ENCODE measurements at regions not wholly inside any gene's neighbourhood (a gene's known extent, or its start where the extent isn't known, plus 50 kb on each side); places are given as distances from the start of the nearest gene placed in this dataset.
A peak's percentile ranks its signal among the peaks of the same experiment; 100 is the strongest.

DNA sequence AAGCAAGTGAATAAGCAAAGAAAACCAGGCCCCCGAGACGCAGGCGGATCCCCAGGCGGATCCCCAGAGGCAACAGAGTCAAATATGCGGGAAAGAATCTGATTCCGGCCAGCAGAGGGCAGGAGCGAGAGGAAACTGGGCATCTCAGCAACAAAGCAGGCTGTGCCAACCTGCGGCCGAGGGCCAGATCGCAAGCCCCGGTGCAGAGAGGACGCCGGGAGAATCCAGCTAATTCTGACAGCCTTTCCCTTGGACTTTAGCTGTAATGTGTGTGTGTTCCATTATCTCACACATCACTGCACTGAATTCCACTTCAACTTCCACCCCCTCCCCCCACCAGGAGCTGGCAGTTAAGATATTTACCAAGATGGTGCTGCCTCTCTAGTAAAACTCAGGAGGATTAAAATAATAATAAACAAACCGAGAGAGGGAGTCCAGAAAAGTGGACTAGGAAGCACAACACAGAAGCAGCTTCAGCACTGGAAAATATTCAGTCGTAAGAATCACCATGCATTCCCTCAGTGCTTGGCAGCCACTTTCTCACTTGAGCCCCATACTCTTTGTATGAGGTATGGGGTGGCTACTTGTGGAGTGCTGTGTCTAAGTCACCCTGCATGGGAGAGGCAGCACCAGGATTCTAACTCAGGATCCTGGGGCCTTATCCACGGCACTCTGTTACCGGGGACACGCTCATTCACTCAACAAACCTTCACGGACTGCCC lies 66.2 kb upstream of the SNX9 start:
- DNase-seq (ENCODE audit: low read depth): peak; percentile 74

DNA sequence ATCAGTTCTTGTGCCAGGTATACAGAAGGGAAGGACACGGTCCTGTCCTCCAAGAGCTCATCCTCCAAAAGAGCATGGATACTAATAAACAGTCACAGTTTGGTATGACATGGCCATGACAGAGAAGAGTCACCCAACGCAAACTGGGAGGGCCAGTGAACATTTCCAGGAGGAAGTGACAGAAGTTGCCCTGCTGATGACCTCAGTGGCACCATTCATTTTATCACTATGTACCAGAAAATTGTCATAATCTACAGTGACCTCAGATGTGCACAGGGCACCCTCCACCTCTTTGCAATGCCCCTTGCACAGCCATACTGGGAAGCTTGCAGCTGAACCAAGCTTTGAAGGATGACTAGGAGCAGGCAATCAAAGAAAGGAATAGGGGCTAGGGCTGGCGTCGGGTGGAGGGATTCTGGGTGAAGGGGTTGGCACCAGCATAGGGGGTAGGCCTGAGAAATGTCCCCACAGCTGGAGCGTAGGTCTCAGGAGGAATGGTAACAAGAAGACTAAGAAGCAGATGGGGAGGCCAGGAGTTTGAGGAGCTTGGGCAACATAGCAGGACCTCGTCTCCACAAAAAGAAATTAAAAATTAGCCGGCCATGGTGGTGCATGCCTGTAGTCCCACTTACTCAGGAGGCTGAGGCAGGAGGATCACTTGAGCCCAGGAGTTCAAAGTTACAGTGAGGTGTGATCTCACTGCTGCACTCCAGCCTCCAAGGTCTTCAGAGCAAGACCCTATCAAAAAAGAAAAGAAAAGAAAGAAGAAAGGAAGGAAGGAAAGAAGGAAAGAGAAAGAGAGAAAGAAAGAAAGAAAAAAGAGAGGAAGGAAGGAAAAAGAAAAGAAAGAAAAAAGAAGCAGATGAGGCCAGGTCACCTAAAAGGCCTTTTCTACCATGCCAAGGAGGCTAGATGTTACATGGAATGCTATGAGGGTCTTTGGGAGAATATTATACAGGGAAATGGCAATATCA lies 65.3 kb upstream of the SNX9 start:
- DNase-seq (ENCODE audit: low read depth): no peak

DNA sequence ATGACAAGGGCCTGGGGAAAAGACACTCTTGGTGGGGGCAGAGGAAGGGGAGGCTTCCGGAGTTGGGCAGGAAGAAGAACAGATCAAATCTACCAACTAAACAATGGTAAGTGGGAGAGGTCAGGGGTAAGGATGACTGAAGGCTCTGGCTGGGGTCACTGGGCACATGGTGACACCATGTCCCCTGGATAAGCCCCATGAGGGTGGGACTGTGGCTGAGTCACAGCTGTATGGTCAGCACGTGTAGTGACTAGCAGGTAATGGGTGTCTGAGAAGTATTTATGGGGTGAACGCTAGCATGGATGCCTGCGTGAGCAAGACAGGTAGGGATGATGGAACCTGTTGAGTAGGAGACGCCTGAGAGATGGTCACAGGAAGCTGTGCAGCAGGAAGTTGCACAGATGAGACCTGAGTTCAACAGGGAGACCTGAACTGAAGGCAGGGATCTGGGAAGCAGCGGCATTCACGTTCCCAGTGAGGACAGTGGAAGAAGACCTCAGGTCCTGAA lies 64.5 kb upstream of the SNX9 start:
- DNase-seq (ENCODE audit: low read depth): no peak

DNA sequence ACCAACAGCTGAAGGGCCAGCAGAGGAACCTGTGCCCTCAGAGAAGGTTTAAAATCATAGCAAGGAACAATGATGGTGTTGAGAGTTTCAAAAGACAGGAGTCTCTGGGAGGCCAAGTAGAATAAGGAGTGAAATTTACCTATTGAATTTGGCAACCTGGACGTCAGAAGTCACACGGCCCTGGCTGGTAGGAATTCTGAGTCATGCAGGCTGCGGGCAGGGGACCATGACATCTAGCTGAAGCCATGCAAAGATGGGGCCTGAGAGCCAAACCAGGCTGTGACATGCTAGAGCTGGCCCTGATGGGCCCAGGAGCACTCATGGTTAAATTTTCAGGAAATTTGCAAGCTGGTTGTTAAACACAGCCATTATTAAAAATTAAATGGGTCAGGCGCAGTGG lies 64.0 kb upstream of the SNX9 start:
- DNase-seq (ENCODE audit: low read depth): no peak

DNA sequence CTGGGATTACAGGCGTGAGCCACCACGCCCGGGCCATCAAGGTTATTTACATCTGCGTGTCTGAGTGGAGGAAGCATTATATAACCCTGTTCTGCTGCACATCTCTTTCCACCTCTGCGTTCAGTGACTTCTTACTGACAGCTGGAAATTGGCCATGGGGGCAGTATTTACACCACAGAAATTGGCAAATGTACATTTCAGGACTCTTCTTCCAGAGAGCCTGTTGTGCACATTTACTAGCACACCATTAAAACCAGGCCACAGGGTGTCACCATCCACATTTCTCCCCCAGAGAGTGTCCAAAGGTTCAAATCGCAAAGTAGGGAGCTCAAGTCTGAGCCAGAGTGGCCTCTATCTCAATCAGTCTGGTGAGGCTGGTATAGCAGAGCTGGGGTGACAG lies 62.9 kb upstream of the SNX9 start:
- DNase-seq (ENCODE audit: low read depth): no peak

DNA sequence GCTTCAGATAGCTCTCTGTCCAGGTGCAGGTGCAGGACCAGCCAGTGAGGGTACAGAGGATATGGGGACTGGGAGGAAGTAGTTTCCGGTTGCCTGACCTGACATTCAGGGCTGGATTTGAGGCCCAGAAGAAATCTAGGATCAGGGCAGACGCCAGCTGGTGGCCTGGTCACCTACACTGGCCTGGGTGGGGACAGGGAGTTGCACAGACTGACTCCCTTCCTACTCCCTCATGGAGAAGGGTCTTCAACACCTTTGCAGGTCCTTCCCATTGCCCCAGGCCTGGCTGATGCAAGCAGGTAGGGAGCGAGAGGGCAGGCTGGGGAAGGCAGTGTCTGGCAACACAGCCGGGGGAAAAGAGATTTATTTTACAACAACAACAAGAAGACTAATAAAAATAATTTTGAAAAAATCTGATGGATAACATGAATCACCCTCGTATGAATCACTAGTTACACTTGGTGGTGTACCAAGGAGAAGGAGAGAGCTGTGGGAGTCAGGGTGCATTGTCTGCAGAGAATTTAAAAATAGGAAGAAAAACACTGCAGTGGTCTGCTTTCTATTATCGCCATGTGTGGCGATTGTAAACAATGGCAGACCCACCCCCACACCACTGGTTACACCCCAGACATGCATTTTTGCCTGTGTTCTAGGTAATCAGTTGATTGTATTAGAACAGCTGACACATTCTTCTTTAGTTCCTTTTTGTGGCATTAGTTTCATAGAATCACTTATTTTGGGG lies 62.3 kb upstream of the SNX9 start:
- no peak for DNase-seq (ENCODE audit: low read depth)

DNA sequence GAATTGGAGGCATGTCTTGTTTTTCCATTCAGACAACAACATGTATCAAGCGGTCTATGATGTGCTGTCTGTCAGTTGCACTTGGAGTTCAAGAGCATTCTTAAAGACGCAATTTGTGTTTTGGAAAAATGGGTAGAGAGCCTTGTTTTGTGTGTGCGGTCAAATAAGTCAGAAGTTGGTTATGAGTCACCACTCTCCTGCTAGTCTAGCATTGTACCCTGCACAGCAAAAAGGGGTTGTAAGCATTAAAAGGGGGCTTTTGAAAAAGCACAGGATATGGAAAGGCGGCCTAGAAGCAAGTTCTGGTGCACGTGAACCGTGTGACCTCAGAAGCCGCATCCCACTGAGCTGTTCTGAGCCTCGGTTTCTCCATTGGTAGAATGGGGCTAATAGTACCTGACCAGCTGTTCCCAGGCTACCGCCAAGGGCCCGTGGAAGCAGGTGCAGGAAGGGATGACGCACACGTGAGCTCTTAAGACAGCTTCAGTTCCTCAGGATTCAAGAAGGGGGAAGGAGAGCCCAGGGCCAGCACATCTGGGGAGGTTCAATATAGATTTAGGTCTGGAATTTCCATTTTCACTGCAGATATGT lies 61.6 kb upstream of the SNX9 start:
- DNase-seq (ENCODE audit: low read depth): peak; percentile 44

DNA sequence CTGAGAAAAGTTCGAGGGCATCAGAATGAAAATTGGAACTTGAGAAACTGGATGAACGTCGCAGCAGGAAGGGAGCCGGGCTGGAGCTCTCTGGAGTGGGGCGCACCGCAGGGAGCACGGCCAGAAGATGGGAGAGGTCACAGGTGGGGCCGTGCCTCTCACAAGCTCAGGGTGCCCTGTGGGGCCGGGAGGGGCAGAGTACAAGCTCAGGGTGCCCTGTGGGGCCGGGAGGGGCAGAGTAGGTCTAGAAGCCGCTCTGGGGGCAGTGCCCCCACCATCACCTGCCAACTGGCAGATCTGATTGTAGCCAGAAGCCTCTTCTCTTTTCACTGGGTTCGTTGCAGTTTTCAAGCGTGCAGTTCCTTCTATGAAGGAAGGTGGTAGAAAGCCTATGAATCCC lies 61.1 kb upstream of the SNX9 start:
- DNase-seq (ENCODE audit: low read depth): no peak

DNA sequence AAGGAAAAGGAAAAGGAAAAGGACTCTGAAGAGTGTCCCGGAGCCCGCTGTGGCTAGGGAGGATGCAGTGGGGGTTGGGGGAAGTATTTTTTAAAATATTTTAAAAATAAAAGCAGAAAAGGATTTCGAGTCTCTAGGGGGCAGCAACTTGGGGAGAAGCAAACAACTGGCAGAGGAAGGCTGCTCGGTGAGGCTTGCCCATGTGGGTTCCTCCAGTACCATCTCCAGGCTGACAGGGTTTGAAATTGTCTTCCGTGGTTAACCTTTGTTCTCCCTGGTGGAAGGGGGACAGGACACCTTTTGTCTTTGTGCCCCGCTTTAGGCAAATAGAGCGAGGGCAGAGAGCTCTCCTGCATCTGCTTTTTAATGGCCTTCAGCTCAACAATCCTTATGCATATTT lies 60.4 kb upstream of the SNX9 start:
- DNase-seq (ENCODE audit: low read depth): no peak

DNA sequence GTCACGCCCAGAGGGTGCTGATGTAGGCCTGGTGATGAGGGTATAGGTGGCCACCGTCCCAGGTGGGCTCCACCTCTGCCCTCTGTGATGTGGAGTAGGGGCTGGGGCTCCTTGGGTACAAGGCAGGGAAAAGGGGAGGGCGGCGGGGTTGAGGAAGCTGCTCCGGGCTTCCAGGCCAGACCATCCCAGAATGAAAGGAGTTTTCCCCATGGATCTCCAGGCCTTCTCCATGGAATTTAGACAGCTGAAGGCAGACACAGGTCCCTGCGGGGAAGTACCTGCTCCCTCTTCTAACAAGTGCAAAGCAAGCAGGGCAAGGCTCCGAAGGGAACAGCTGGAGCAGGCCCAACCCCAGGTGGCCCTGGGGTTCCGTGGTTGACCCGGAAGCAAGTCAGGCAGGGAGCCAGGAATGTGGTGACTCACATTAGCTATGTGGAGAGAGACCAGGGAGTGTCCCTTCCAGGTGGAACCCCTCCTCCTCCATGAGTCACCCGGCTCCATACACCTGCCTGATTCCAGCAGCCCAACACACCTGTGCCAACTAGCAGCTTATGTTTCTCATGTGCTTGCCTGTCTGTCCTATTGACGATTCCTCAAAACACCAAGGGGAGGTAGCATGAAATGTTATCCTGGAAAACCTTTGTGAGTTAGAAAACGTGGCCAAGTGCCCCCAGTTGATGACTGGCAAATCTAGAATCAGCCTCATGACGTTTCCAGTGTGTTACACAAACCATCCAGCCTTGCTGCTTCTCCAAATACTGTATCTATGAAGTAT lies 59.7 kb upstream of the SNX9 start:
- DNase-seq (ENCODE audit: low read depth): no peak

DNA sequence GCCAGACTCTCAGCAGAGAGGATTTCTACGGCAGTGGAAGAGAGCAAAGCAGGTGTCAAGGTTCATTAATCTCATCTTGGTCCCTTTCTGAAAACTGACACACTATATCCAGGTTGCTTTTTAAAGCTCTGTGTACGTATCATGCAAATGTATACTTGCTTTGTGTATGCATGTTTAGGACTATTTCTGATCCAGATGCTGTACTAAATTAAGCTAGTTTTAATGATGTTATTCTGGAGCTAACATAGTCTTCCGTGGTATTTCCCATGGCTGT lies 59.2 kb upstream of the SNX9 start:
- no peak for DNase-seq (ENCODE audit: low read depth)

DNA sequence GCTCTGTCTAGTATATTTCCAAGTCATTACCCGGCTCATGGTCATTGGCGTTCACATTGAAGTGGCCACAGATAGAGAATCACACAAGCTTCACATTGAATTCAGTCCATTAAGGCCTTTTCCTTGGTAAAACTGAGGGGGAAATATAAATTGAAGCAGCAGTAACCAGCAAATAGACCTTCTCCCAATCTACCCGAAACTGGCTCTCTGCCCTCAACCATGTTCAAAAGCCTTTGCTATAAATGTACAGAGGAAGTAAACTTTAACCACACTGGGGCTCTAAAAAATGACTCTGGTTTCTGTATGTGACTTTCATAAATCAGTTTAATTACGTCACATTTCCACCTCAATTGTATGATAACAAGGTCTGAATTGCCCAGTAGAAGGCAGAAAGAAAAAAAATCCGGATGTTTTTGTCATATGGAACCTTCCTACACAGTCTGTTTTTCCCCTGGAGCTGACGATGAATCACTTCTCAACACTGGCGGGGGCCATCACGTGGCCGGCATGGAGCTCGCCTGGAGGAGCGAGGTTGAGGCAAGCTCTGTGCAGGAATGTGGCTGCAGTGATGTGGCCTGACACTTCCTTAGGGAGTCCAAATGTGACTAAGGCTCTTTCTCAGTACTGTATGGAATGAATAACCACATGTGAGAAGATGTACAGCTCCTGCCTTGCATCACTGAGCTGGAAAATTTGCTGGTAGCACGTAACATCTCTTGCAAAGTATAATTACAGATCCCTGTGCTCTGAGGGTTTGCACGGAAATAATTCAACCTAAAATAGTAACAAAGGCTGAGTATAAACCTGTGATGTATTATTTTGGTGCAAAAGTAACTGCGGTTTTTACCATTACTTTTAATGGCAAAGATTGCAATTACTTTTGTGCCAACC lies 58.6 kb upstream of the SNX9 start:
- peak; percentile 83 for DNase-seq (ENCODE audit: low read depth)

DNA sequence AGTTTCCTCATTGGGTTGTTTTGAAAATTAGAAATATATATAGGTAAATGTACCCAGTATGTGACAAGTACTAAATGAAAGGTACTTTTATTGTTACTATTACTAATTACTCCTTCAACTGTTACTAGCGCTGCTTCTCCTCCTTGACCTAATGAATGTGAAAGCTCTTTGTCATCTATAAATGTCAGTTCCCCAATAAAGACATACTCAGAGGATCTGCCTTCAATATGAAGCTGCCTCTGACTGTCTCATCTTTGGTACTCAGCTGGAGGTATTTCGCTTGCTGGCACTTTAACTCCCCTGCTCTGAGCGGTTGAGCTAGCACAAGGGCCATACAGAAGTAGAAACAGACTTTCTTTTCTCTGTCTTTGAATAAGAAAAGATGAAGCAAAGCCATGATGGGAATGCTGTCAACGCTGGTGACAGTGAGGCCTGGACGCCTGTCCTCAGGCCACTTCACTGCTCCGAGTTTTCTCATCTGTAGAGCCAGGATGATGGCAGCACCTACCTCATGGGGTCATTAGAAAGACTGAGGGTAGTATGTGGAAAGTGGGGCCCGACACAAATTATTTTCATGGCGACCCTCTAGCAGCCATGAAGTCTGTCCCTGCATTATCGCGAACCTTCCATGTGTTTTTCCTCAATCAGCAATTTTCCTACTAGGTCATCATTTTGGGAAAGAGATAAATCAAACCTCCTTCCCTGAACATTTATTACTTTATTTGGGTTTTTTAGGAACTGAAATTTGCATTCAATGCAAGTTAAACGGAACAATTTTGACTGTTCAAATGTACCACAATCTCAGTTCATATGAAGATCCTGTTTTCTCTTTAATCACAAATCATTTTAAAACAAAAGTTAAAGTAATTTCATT lies 55.9 kb upstream of the SNX9 start:
- DNase-seq (ENCODE audit: low read depth): no peak

DNA sequence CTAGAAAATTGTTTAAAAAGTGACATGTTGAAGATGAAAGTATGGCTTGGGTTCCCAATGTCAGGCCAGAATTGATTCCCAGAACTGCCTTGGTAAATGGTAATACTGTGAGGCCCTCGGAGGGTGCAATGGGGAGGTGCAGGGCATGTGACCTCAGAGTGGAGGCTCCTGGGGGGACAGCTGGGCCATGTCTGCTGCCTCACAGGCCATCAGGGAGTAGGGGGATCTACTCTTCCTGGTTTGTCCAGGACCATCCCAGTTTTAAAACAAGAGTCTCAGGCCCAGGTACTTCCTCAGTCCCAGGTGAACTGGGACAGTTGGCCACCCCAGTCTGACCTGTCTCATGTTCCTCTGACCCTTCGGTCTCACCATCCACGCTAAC lies 55.3 kb upstream of the SNX9 start:
- DNase-seq (ENCODE audit: low read depth): no peak

DNA sequence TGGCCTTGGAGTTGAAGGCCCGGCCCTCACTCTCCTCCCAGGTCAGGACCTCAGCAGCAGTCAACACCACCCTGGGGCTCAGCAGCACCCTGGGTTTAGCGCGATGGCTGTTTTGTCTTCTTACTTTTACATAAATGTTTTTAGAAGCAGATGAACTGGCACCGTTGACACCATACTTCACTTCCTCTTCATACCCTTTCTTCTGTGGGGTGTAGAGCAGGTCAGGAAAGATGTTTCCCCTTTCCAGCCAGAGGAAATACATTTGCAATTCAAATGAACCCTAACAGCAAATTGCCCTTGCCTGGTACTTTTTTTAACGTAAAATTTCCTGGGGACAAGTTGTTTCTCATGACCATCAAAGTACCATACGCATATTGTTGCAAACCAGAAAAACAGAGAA lies 54.7 kb upstream of the SNX9 start:
- no peak for DNase-seq (ENCODE audit: low read depth)

DNA sequence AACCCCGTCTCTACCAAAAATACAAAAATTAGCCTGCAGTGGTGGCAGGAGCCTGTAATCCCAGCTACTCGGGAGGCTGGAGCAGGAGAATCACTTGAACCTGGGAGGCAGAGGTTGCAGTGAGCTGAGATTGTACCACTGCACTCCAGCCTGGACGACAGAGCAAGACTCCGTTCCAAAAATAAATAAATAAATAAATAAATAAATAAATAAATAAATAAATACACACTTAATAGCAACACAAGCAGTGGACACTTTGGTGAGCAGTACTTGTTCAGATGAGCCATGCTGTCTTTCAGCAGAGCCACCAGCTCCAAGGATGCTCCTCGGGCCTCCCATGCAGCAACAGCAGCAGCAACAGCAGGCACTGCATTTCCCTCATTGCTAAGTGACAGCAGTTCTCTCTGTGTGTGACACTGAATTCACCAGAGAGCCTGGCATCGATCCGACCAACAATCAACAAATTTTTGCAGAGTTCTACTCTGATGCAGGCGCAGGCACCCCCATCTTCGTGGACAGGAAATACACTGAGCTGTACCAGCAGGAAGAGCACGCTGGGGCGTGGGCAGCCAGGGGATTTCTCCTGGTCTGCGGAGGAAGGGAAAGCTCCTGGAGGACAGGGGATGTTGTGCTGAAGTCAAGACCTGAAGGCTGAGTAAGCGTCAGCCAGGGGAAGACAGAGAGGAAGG lies 54.0 kb upstream of the SNX9 start:
- DNase-seq (ENCODE audit: low read depth): no peak

DNA sequence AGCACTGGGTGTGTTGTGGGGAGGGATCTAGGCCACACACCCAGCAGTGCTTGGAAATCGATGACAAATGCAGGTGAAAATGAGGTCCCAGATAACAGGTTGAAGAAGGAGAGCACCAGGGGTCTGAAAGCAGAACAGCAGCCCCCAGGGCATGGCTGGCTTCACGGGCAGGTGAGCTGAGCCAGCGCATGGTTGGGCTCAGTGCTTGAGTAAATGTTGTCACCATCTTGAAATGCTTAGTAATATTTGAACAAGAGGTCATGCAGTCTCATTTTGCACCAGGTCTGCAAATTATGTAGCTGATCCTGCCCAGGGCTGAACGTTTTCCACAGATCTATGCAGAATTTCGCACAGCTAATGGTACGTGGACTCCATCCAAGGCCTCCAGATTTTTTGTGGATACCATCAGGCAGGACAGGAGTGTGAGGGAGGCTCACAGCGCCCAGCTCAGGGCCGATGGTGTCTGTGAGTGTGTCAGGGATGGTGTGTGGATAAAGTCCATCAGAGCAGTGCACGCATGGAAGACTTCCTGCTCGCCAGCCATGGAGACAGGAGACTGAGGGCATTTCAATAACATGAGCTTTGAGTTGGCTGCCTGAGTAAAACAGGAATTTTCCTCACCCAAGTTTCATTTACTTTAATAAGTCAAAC lies 53.1 kb upstream of the SNX9 start:
- DNase-seq (ENCODE audit: low read depth): no peak

DNA sequence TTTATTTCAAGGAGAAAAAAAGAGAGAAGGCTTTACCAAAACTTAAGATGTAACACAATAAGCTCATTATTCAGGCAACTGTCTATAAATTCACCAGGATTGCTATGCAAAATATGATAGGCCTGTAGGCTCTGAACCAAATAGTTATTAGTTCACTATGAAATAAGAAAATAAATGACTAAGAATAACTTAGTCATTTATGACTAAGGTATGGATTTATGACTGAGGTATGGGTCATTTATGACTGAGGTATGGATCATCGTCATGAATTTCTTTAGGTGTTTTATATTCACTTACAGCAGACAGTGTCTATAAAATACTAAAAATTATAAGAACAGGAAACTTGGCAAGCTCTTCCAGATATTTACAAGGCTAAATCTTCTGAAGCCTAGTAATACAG lies 52.1 kb upstream of the SNX9 start:
- DNase-seq (ENCODE audit: low read depth): no peak

All from activated T-cell treated with anti-CD3 and anti-CD28 coated beads for 24 hours (primary cell).